Duodenal mucosa (tissue), 2 donors: ENCODE measurements at regions not wholly inside any gene's neighbourhood (a gene's known extent, or its start where the extent isn't known, plus 50 kb on each side); places are given as distances from the start of the nearest gene placed in this dataset.
A peak's percentile ranks its signal among the peaks of the same experiment; 100 is the strongest.

Experiments
- H3K27ac ChIP-seq: one replicate; pipeline ENCODE4 v1.7.0; 2013; ENCODE audit warnings: low read depth, low read length
- H3K27me3 ChIP-seq, 2 donors: one replicate each; pipeline ENCODE4 v1.7.0; 2013; ENCODE audit warnings: low read length in 2 of 2, control low read depth in 1 of 2; ENCODE audit not compliant: insufficient read depth in 2 of 2, control insufficient read depth in 1 of 2
- H3K36me3 ChIP-seq, 2 donors: one replicate each; pipeline ENCODE4 v1.7.0; 2013; ENCODE audit warnings: low read length in 2 of 2, control low read depth in 1 of 2; ENCODE audit not compliant: insufficient read depth in 2 of 2, control insufficient read depth in 1 of 2
- H3K4me1 ChIP-seq, 2 donors: one replicate each; pipeline ENCODE4 v1.7.0; 2013; ENCODE audit warnings: low read length in 2 of 2, control low read depth in 1 of 2; ENCODE audit not compliant: insufficient read depth in 2 of 2, control insufficient read depth in 1 of 2
- H3K4me3 ChIP-seq, 2 donors: one replicate each; pipeline ENCODE4 v1.7.0; 2013; ENCODE audit warnings: low read length in 2 of 2, low read depth in 1 of 2
- H3K9ac ChIP-seq, 2 donors: one replicate each; pipeline ENCODE4 v1.7.0; 2013; ENCODE audit warnings: low read length in 2 of 2, low read depth in 1 of 2
- H3K9me3 ChIP-seq, 2 donors: one replicate each; pipeline ENCODE4 v1.7.0; 2013; ENCODE audit warnings: low read length in 2 of 2, control low read depth in 1 of 2; ENCODE audit not compliant: control insufficient read depth in 1 of 2

- Histone ChIP-seq H3K9ac (no peak overlapping the region), H3K27me3 (no peaks in the 10 kb centered on the region), H3K36me3 (no peaks in the 10 kb centered on the region), H3K9me3 (no peaks in the 10 kb centered on the region), H3K27ac (no peak overlapping the region), H3K4me1 (no peaks in the 10 kb centered on the region), H3K4me3 (no peak overlapping the region)
Observed at GRCh38 chr1:187252923-187253322, 424.2 kb downstream of the PLA2G4A start.

GRCh38 chr1:187257476-187257875 is 428.7 kb downstream of the PLA2G4A start:
- no peak overlapping the region for H3K27ac ChIP-seq
- no peak overlapping the region for H3K4me3 ChIP-seq
- H3K4me1 ChIP-seq, result no peaks in the 10 kb centered on the region
- no peaks in the 10 kb centered on the region for H3K36me3 ChIP-seq
- H3K27me3 ChIP-seq, result no peaks in the 10 kb centered on the region
- H3K9ac ChIP-seq, result no peak overlapping the region
- no peaks in the 10 kb centered on the region for H3K9me3 ChIP-seq

- Histone ChIP-seq H3K27me3 (no peaks in the 10 kb centered on the region), H3K36me3 (no peaks in the 10 kb centered on the region), H3K9me3 (no peaks in the 10 kb centered on the region), H3K4me3 (no peak overlapping the region), H3K4me1 (no peaks in the 10 kb centered on the region), H3K27ac (no peak overlapping the region), H3K9ac (no peak overlapping the region)
Observed at GRCh38 chr1:187261637-187262036, 432.9 kb downstream of the PLA2G4A start.

GRCh38 chr1:187262731-187263130 is 434.0 kb downstream of the PLA2G4A start:
- Histone ChIP-seq H3K4me1 (no peaks in the 10 kb centered on the region), H3K4me3 (no peak overlapping the region), H3K27me3 (no peaks in the 10 kb centered on the region), H3K27ac (no peak overlapping the region), H3K9ac (no peak overlapping the region), H3K9me3 (no peaks in the 10 kb centered on the region), H3K36me3 (no peaks in the 10 kb centered on the region)

GRCh38 chr1:187264995-187265602 is 436.4 kb downstream of the PLA2G4A start:
- Histone ChIP-seq H3K4me1 (no peaks in the 10 kb centered on the region), H3K27ac (no peak overlapping the region), H3K9ac (no peak overlapping the region), H3K36me3 (no peaks in the 10 kb centered on the region), H3K9me3 (no peaks in the 10 kb centered on the region), H3K27me3 (no peaks in the 10 kb centered on the region), H3K4me3 (no peak overlapping the region)

DNA sequence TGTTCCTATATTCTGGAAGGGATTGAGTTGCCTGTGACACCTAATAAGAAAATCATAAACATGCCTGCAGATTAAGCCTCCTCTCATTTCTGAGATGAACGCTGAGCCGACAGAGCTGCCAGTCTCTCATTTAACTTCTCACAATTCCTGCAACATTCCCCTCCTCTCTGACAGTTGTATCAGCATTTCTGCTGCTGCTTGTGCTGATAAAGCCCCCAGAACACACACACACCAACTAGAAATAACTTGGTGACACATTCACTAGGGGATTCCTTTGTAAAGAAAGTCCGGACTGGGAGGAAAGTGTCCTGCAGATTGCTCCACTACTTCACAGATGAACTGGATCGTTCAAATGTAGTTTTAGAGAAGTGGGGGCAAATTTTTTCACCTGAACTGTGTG is 437.3 kb downstream of the PLA2G4A start:
- Histone ChIP-seq H3K4me3 (no peak overlapping the region), H3K4me1 (no peaks in the 10 kb centered on the region), H3K36me3 (no peaks in the 10 kb centered on the region), H3K27me3 (no peaks in the 10 kb centered on the region), H3K9ac (no peak overlapping the region), H3K27ac (no peak overlapping the region), H3K9me3 (no peaks in the 10 kb centered on the region)

DNA sequence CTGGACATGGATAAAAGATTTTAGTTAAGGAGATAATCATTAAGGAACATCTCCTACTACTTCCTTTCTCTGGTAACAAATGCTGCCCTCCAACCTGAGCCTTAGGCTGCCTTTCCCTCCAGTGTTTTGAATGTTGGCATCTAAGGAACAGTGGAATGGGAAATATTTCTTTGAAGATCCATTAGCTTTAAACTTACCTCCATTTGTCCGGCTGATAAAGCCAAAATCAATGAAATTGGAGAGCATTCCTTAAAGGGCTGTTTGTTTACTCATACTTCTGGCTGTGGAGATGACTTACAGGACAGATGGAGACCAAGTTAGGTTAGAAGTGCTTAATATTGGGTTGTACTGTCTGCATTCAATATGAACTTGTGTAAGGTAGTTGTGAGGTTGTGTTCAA is 439.1 kb downstream of the PLA2G4A start:
- Histone ChIP-seq H3K27me3 (no peaks in the 10 kb centered on the region), H3K4me3 (no peak overlapping the region), H3K4me1 (no peaks in the 10 kb centered on the region), H3K27ac (no peak overlapping the region), H3K36me3 (no peaks in the 10 kb centered on the region), H3K9ac (no peak overlapping the region), H3K9me3 (no peaks in the 10 kb centered on the region)

GRCh38 chr1:187270256-187270655 is 441.5 kb downstream of the PLA2G4A start:
- Histone ChIP-seq H3K36me3 (no peaks in the 10 kb centered on the region), H3K9me3 (no peaks in the 10 kb centered on the region), H3K27ac (no peak overlapping the region), H3K4me1 (no peaks in the 10 kb centered on the region), H3K9ac (no peak overlapping the region), H3K27me3 (no peaks in the 10 kb centered on the region), H3K4me3 (peak overlapping the region in 1 of 2 donors; percentile 51)

DNA sequence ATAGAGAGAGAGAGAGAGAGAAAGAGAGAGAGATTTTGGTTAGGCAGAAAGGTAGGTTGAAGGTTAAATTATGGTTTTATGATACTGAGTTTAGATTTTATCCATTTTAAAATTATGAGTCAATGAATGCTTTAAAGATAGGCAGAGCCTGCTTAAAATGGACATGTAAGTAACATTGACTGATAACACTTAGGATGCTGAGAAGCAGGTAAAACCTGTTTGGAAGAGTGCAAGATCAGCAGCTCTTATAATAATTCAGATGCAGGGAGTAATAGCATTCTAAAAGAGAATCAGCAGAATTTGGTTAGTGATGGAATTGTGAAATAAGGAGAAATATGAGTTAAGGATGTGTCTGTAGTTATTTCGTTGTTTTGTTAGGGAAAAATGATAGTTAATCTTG is 446.6 kb downstream of the PLA2G4A start:
- Histone ChIP-seq H3K36me3 (no peaks in the 10 kb centered on the region), H3K9ac (no peak overlapping the region)

GRCh38 chr1:187275985-187276575 is 447.3 kb downstream of the PLA2G4A start:
- no peaks in the 10 kb centered on the region for H3K9me3 ChIP-seq
- no peaks in the 10 kb centered on the region for H3K36me3 ChIP-seq
- no peaks in the 10 kb centered on the region for H3K27me3 ChIP-seq
- no peak overlapping the region for H3K4me3 ChIP-seq
- H3K9ac ChIP-seq, result no peak overlapping the region
- H3K4me1 ChIP-seq, result no peaks in the 10 kb centered on the region
- H3K27ac ChIP-seq, result no peak overlapping the region

More for the DNA sequence above, 446.6 kb downstream of the PLA2G4A start:
- no peaks in the 10 kb centered on the region for H3K9me3 ChIP-seq
- no peaks in the 10 kb centered on the region for H3K4me1 ChIP-seq
- no peak overlapping the region for H3K4me3 ChIP-seq
- no peak overlapping the region for H3K27ac ChIP-seq
- H3K27me3 ChIP-seq, result no peaks in the 10 kb centered on the region
